Right lobe of liver (tissue), 6 donors: ENCODE measurements at regions not wholly inside any gene's neighbourhood (a gene's known extent, or its start where the extent isn't known, plus 50 kb on each side); places are given as distances from the start of the nearest gene placed in this dataset.

ENCODE experiments used
- ATAC-seq, 4 donors: fragments of 200-7000 bp; cut with Tn5 transposase; one replicate each; pipeline ENCODE4 v1.9.1; 2020; ENCODE audit warnings: mild to moderate bottlenecking in 4 of 4, moderate library complexity in 4 of 4
- DNase-seq, 3 donors: peaks; one replicate each; pipeline ENCODE4 v3.0.0-alpha.2; 2020
- H3K27ac ChIP-seq, 3 donors: fragments of 200-600 bp; one replicate each; pipeline ENCODE4 v1.8.0; 2022
- H3K27me3 ChIP-seq, 2 donors: fragments of 200-600 bp; one replicate each; pipeline ENCODE4 v1.8.0; 2022
- H3K36me3 ChIP-seq, 4 donors: fragments of 200-600 bp; sonication (generic) in 1 of 4; one replicate each; pipeline versions ENCODE4 v1.5.1 to v1.8.0; 2017 to 2022; ENCODE audit warnings: control low read depth in 1 of 4
- H3K4me1 ChIP-seq, 4 donors: fragments of 200-600 bp; sonication (generic) in 1 of 4; one replicate each; pipeline versions ENCODE4 v1.5.1 to v1.8.0; 2017 to 2022; ENCODE audit warnings: control low read depth in 1 of 4
- H3K4me3 ChIP-seq, 3 donors: fragments of 200-600 bp; one replicate each; pipeline ENCODE4 v1.8.0; 2022
- H3K9me3 ChIP-seq, 4 donors: fragments of 200-600 bp; sonication (generic) in 1 of 4; one replicate each; pipeline versions ENCODE4 v1.5.1 to v1.8.0; 2017 to 2022; ENCODE audit warnings: control low read depth in 1 of 4
- CTCF ChIP-seq, 4 donors: fragments of 200-600 bp in 3 of 4; fragments of 450-650 bp in 1 of 4; IDR thresholded peaks; one replicate each; pipeline versions ENCODE4 v1.5.1 to v1.8.0; 2016 to 2022; ENCODE audit warnings: antibody characterized with exemption in 4 of 4, mild to moderate bottlenecking in 2 of 4
- POLR2A ChIP-seq: fragments of 450-650 bp; IDR thresholded peaks from one replicate; pipeline ENCODE4 v1.6.1; 2017; ENCODE audit warnings: antibody characterized with exemption, mild to moderate bottlenecking
- WGBS: methylation state at CpG from one replicate; pipeline ENCODE4 v1.1.6; 2018; ENCODE audit warnings: low coverage, low lambda C conversion rate; ENCODE audit not compliant: insufficient coverage; ENCODE audit errors: missing lambda C conversion rate; 5-methylcytosine and 5-hydroxymethylcytosine counted together
- intact Hi-C, 2 donors: fragments of 100-400 bp; cut with DNase I; formaldehyde crosslinking; loops; one replicate each; pipeline versions ENCODE4 v1.11.2 to v1.14.1; 2022
- donor health status: DM: no; HTN: yes; CAD: no.
- donor health status: DM: no; HTN: no; CAD: no.
- donor health status: DM: no; HTN: no; CAD: no.
- donor health status: DM: no; HTN: yes; CAD: no.
- donor health status: DM: no; HTN: yes; CAD: no.

- H3K27ac ChIP-seq: no peak overlapping the region
- 50% methylated on average over 3 of the region's 3 CpGs for WGBS
- no peak for TF ChIP-seq POLR2A
- TF ChIP-seq CTCF (IDR thresholded peaks at IDR 0.05): no peak
- H3K4me3 ChIP-seq: no peak overlapping the region
- ATAC-seq (no peak), DNase-seq (no peak)
- intact Hi-C loops: no loop called here
- no peaks in the 10 kb centered on the region for H3K36me3 ChIP-seq
- no peaks in the 10 kb centered on the region for H3K4me1 ChIP-seq
- no peaks in the 10 kb centered on the region for H3K9me3 ChIP-seq
- no peaks in the 10 kb centered on the region for H3K27me3 ChIP-seq
Observed at GRCh38 chr5:33065131-33065530, 354.0 kb downstream of the NPR3 start.

GRCh38 chr5:33067291-33067690 lies 356.2 kb downstream of the NPR3 start:
- 17% methylated on average over 2 of the region's 2 CpGs for WGBS
- no peak overlapping the region for H3K4me3 ChIP-seq
- TF ChIP-seq CTCF (IDR thresholded peaks at IDR 0.05) (no peak), POLR2A (no peak)
- no peaks in the 10 kb centered on the region for H3K9me3 ChIP-seq
- intact Hi-C loops: no loop called here
- no peak for DNase-seq
- H3K27ac ChIP-seq: no peak overlapping the region
- H3K4me1 ChIP-seq: no peaks in the 10 kb centered on the region
- no peak for ATAC-seq
- no peaks in the 10 kb centered on the region for H3K27me3 ChIP-seq
- H3K36me3 ChIP-seq: no peaks in the 10 kb centered on the region

DNA sequence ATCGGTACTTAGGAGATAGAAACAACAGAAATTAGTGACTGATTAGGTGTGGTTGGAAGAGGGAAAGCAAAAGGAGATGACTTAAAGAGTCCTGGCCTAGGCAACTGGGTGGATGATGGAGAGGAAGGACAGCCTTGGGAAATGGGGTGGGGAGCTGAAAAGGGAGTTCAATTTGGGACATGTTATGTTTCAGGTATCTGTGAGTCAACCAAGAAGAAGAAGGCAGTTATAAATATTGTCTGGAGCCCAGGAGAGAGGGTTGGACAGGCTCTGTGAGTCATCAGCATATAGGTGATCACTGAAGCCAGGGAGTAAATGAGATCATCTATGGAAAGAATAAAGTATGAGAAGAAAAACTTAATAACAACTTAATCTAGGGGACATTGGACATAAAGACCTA lies 357.7 kb downstream of the NPR3 start:
- 40% methylated on average over 1 of the region's 1 CpG for WGBS
- intact Hi-C loops: no loop called here
- Histone ChIP-seq H3K27ac (no peak overlapping the region), H3K4me1 (no peaks in the 10 kb centered on the region), H3K9me3 (no peaks in the 10 kb centered on the region), H3K36me3 (no peaks in the 10 kb centered on the region), H3K27me3 (no peaks in the 10 kb centered on the region), H3K4me3 (no peak overlapping the region)
- ATAC-seq (no peak), DNase-seq (no peak)
- TF ChIP-seq POLR2A: no peak
- TF ChIP-seq CTCF (IDR thresholded peaks at IDR 0.05): no peak

- Histone ChIP-seq H3K36me3 (no peaks in the 10 kb centered on the region), H3K27ac (no peak overlapping the region), H3K9me3 (no peaks in the 10 kb centered on the region), H3K4me1 (no peaks in the 10 kb centered on the region), H3K4me3 (no peak overlapping the region), H3K27me3 (no peaks in the 10 kb centered on the region)
- ATAC-seq: no peak
- TF ChIP-seq POLR2A (no peak), CTCF (IDR thresholded peaks at IDR 0.05) (no peak)
- DNase-seq: no peak
- intact Hi-C loops: no loop called here
- WGBS: 52% methylated on average over 4 of the region's 4 CpGs
Observed at GRCh38 chr5:33072296-33072695, 361.2 kb downstream of the NPR3 start.

DNA sequence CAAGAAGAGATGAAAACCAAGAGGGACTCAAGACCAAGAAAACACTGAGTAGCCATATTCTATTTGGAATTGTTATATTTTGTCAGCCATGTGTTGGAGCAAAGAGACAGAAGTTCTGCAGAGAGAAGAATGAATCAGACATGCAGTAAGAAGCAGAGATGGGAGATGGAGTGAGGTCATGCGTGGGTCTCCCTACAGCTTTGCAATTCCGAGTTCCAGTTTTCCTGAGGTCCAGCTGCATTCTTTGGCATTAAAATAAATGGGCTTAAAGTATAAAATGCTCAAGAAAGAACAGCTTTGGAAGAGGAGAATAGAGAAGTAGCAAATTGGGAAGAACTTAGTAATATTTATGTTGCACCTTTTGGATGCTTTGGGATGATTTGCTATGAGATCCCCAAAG lies 361.6 kb downstream of the NPR3 start:
- no peak for TF ChIP-seq CTCF (IDR thresholded peaks at IDR 0.05)
- no peaks in the 10 kb centered on the region for H3K27me3 ChIP-seq
- H3K27ac ChIP-seq: no peak overlapping the region
- H3K36me3 ChIP-seq: no peaks in the 10 kb centered on the region
- H3K4me1 ChIP-seq: no peaks in the 10 kb centered on the region
- no peaks in the 10 kb centered on the region for H3K9me3 ChIP-seq
- H3K4me3 ChIP-seq: no peak overlapping the region
- ATAC-seq (no peak), DNase-seq (no peak)
- WGBS: 57% methylated on average over 2 of the region's 2 CpGs
- intact Hi-C loops: no loop called here
